H1 (cell line): ENCODE measurements at regions not wholly inside any gene's neighbourhood (a gene's known extent, or its start where the extent isn't known, plus 50 kb on each side); places are given as distances from the start of the nearest gene placed in this dataset.

Experiments used
- BCL11A ChIP-seq, 2 experiments: IDR thresholded peaks; one replicate each; pipeline ENCODE4 v1.6.1; 2011; ENCODE audit warnings: low read depth in 2 of 2, low read length in 2 of 2, mild to moderate bottlenecking in 2 of 2
- CBX8 ChIP-seq: fragments of 300-800, 300-1000 bp; sonication (generic); IDR thresholded peaks from 2 replicates; pipeline ENCODE4 v1.7.1; 2016; ENCODE audit warnings: low read depth, low read length, borderline replicate concordance
- CEBPB ChIP-seq: IDR thresholded peaks from 2 replicates; pipeline ENCODE4 v1.6.1; 2012; ENCODE audit warnings: low read depth, low read length
- CHD1 ChIP-seq: IDR thresholded peaks from 2 replicates; pipeline ENCODE4 v1.6.1; 2012; ENCODE audit warnings: low read depth, low read length, improper control_type of control experiment
- HDAC2 ChIP-seq, 2 experiments: fragments of 300-600 bp in 1 of 2; sonication (generic) in 1 of 2; IDR thresholded peaks; 2 replicates each; pipeline ENCODE4 v1.6.1; 2011 to 2012; ENCODE audit warnings: low read depth in 2 of 2, low read length in 2 of 2, mild to moderate bottlenecking in 2 of 2, moderate library complexity in 2 of 2, borderline replicate concordance in 1 of 2, inconsistent platforms in 1 of 2
- JUN ChIP-seq: IDR thresholded peaks from 2 replicates; pipeline ENCODE4 v1.6.1; 2011; ENCODE audit warnings: low read depth, mild to moderate bottlenecking, improper control_type of control experiment, low read length
- PHF8 ChIP-seq: fragments of 200-600 bp; sonication (generic); conservative IDR thresholded peaks from 2 replicates; pipeline ENCODE4 v1.7.1; 2012; ENCODE audit warnings: low read depth, mild to moderate bottlenecking, inconsistent platforms, low read length, moderate library complexity
- POU5F1 ChIP-seq: IDR thresholded peaks from 2 replicates; pipeline ENCODE4 v1.6.1; 2011; ENCODE audit warnings: low read depth, mild to moderate bottlenecking, low read length, moderate library complexity
- TEAD4 ChIP-seq: IDR thresholded peaks from 2 replicates; pipeline ENCODE4 v1.6.1; 2012; ENCODE audit warnings: low read depth, low read length, inconsistent platforms, mixed read lengths

DNA sequence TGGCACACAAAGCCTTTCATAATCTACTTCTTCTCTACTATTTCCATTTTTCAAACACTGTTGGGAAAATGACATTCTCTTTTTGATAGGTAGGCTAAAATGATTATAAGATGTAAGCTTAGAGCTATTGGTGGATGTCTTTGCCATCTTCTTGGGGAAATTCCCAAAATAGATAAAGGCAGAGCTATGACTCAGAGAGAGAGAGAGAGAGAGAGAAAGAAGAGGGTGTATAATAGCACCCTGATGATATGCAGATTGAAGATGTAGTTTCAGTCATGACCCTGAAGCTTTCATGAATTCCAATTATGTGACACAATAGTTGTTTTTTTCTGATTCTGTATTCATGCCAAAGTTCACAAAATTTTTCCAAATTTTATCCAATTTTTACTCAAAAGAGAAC lies 529.1 kb downstream of the HS3ST4 start (continued):
- no peak for TF ChIP-seq HDAC2 (IDR thresholded peaks at IDR 0.05; ENCODE audit: borderline replicate concordance in 1 of 2, low read depth in 2 of 2, low read length in 2 of 2)
- TF ChIP-seq JUN = peak; percentile 95
- no peak for TF ChIP-seq TEAD4
- TF ChIP-seq BCL11A (IDR thresholded peaks at IDR 0.05; ENCODE audit: low read depth in 2 of 2, low read length in 2 of 2) = peak in 1 of 2 experiments; percentile 43
- no peak for TF ChIP-seq POU5F1
- TF ChIP-seq CEBPB = no peak
- TF ChIP-seq PHF8 = no peak
- TF ChIP-seq CHD1 = no peak
- no peak for TF ChIP-seq CBX8
